GM18909 (cell line): ENCODE measurements at regions not wholly inside any gene's neighbourhood (a gene's known extent, or its start where the extent isn't known, plus 50 kb on each side); places are given as distances from the start of the nearest gene placed in this dataset.

Experiments
- ATAC-seq: cut with Tn5 transposase; IDR thresholded peaks from one replicate; pipeline ENCODE4 v1.9.1; 2021; ENCODE audit warnings: mild to moderate bottlenecking; ENCODE audit not compliant: unreplicated experiment, poor library complexity

DNA sequence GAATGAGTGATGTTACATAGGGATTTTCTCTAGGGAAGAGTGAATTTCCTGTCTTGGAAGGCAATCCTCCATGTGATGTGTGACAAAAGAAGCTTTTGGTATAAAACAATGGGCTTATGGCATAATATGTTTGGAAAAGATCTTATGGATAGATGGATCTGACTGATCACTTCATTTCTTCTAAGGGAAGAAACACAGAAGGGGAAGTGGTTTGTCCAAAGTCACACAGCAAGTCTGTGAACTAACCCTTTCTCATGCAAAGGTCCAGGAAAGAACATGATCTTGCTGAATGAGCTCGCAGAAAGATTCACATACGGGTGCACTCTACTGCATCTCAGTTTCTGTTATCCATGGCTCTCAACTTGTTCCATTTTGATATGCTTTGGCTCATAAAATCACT lies 575.9 kb upstream of the JAG1 start:
- no peak for ATAC-seq

DNA sequence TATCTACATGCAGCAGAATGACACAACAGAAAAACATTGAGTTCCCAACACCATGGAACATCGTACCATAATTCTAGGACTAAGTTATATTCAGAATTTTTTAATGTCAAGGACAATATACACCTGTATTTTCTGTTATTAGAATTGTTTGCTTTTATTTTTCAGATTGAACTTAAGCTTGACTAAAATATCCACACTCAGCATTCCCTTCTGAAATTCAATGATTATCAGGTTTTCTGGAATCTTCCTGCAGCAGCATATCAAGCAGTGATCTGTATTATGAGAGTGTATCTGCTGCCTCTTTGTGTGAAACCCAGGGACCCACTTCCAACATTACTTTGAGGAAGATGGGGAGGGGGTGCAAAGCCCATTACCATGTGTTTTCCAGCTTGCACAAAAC lies 578.6 kb upstream of the JAG1 start:
- no peak for ATAC-seq

DNA sequence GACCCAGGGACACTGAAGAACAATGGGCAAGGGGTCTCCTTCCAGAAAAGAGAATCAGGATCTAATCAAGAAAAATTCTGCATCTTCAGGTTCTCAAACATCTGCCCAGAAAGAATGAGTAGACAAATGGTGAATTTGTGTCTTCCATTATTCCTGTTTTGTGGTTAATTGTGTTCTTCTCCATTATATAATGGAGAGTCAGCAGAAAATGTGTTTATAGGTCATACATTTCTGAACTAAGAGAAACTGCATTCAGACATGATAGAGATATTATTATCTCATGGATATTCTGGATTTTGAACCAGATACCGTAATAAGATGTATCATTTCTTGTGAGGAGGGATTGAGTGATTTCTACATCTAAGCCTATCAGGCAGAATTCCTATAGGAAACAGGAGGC lies 581.7 kb upstream of the JAG1 start:
- ATAC-seq, result no peak

DNA sequence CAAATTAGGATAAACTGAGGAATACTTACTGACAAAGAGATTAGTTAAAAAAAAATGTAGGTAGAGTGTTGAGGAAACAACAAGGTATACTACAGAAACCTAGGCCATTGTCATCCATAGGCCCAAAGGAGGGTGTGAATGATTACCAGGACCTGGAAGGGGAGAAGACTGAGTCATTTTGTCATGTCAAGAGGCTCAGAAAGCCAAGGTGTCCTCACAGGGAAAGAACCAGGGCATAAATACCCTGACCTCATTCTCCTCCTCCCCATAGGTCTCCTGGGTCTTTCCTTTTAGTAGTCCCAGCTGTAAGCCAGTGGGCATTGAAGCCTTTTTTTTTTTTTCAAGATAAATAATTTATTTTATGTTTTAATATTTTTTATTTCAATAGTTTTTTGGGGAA lies 582.1 kb upstream of the JAG1 start:
- no peak for ATAC-seq

DNA sequence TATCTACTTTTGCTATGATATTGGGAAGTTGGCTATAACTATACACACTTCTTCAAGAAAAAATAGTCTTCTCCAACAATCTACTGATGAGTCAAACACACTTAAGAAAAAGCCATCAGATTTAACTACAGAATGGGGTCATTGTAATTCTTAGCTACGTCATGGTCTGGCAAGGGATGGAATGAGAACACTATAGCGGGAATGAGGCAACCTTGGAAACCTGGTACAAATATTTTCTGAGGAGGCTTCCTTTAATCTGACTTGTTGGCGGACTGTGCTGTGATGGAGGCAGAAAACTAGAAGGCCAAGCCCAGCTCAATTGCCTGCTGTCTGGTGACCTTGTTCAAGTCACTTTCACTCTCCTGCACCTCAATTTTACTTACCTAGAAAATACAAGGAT lies 586.8 kb upstream of the JAG1 start:
- no peak for ATAC-seq

DNA sequence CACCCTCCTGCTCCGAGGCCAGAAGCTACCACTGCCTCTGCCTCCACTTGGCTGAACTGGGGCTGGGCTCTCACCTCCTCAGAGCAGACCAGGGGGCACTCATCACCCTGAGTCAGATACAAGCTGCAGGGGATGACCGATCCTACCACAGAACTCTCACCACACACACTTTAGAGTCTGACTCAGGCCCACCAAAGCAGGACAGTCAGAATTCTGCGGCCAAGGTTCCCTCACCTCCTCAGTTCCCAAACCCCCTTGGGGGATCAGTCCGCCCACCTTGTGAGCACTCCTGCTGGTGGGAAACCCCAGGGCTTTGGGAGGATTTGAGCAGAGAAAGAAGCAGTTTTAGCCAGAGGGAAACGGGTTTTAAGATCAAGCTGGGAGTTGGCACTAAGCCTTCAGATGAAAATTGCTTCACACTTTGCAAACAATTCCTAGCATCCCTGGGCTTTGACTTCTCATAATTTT lies 587.8 kb upstream of the JAG1 start:
- ATAC-seq, result peak; percentile 72

DNA sequence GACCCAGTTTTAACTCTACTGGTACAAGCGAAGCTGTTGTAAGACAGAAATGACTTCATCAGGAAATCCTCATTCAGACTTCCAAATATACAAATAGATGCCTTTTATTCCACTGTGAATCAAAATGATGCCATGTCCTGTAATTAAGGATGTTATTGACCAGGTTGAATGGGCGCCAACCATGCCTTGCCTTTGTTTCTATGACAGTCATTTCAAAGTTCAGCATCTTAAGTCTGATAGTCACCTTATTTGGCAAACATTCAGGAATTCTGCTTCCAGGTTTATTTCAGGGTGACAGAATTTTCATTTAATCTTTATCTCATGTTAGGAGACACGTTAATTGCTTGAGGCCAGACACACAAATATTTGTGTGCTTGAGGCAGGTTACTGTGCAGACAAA lies 592.8 kb upstream of the JAG1 start:
- ATAC-seq, result no peak

DNA sequence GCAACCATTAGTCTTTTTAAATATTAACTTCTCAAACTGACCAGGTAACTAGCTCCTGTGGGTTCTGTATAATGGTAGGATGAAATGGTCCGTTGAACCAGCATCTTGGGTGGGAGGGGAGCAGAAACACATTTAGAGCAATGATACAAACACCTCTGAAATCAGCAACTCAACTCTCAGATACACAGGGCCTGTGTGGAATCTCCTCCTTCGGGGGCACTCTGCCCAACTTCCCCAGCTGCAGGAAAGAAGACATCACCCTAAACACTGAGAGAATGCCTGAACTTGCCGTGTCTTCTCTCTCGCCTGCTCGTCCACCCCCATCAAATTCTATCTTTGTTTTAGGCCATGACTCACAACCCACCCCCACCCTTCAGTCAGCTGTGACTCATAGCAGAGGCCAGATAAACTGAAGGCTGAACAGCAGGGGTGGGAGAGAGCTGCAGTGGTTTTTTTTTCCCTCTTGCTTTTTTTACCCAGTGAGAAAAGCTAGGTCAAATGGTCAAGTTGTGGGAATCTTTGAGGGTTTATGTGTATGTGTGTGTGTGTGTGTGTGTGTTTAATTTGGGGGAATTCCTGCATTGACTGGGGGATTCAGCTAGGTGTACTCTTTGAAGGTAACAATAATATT lies 593.4 kb upstream of the JAG1 start:
- peak; percentile 79 for ATAC-seq

DNA sequence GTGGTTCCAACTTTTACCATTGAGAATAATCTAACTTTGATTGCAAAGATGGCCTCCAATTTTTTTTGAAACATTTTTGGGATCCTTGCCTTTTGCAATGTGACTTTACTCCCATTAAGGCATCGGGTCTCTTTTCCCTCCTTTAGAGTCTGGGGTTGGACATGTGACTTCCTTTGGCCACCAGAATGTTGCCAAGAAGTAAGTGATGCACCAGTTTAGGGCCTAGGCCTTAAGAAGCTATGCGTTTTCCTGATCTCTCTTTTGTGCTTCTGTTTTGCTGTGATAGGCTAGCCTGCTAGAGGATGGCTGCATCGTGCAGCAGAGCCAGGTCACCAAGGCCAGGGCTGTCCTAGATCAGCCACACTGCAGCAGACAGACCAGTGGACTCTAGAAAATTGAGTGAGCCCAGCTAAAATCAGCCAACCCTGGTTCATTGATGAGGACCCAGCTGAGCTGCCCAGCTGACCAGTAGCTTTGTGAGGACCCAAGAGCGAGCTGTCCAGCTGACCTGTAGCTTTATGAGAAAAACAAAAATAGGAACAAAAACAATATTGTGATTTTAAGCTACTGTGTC lies 594.0 kb upstream of the JAG1 start:
- ATAC-seq, result no peak

DNA sequence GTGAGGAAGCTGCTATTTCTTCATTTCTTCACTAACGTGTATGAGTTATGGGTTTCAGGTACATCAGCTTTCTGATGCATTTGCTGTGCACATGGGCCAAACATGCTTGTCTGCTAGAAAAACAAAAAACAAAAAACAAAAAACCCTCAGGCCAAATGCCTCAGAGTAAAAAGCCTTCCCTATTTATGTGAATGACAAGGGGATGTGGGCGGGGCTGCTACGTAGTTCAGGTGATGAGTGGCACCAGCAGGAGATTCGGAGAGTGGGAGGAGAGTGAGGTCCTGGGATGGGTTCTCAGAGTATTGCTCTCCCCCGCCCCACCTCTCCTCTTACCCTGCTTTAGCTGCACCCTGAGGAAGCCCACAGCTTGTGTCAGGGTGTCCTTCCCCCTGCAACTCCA lies 596.8 kb upstream of the JAG1 start:
- ATAC-seq, result no peak

DNA sequence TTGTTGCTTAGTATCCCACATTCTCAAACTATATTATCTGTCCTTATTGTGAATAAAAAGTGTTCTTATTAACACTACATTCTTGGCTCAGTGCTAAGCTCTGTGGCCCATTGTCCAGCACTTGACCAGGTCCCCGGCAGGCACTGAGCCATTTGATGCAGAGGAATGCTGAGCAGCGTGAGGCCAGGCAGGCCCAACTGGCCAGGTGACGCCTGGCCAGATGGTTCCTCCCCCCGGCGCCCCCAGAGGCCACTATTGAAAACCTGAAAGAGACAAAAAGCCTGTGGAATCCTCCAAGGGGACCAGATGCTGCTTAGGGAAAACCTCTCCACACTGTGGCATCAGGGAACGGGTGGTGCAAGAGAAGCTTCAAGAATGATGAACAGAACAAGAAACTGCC lies 597.5 kb upstream of the JAG1 start:
- ATAC-seq, result no peak

DNA sequence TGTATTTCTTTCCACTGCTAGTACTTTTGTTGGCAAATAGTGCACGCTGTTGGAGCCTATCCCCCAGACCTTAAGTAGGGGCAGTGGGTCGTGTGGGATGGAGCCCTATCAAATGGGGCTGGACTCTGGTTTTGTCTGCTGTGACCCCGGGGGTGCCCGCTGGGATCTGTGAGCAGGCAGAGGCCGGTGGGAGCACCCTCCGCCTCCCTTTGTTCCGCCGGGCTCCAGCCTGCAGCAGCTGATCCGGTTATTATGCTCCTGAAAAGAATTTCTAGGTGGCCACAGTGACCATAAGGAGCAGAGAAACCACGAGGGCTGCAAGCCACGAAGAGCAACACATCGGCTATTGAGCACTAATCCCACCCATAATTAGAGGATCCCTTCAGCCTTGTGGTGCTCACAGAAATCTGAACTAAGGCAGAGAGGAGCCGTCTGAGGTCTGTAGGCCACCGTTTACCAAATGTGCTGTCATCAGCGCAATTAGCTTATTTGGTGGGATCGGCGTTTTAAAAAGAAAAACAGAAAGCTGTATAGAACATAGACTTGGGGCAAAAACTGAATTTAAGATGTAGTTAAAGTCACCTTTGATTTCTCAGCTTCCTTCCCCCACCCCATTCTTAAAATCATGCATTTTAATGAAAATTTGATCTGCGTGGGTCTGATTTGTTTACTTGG lies 598.3 kb upstream of the JAG1 start:
- ATAC-seq, result no peak

DNA sequence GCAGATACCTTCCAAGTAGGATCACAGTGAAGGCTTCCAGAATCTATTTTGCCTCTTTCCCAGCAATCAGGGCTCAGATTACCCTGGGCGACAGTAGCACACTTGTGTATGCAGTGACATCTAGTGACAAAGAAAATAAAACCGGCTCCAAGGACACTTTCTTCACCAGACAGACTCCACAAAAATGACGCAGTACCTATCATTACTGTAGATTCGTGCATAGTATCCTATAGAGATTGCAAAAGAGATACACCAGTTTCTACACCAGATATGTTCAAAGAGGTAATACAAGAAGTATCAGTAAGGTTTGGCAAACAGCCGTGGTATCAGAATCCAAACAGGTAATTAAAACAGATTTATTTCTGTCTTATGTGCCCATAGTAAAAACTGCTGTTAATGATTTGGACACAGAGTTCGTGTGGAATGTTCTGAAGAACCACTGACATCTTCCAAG lies 600.4 kb upstream of the JAG1 start:
- ATAC-seq, result peak; percentile 72

DNA sequence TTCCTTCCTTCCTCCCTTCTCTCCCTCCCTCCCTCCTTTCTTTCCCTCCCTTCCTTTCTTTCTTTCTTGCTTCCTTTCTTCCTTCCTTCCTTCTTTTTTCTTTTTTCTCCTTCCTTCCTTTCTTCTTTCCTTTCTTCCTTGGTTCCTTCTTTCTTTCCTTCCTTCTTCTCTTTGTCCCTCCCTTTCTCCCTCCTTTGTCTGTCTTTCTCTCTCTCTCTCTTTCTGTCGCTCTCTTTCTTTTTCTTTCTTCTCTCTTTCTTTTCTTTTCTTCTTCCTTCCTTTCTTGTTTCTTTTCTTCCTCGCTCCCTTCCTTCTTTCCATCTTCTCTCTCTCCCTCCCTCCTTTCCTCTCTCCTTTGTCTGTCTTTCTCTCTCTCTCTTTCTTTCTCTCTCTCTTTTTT lies 601.9 kb upstream of the JAG1 start:
- no peak for ATAC-seq

DNA sequence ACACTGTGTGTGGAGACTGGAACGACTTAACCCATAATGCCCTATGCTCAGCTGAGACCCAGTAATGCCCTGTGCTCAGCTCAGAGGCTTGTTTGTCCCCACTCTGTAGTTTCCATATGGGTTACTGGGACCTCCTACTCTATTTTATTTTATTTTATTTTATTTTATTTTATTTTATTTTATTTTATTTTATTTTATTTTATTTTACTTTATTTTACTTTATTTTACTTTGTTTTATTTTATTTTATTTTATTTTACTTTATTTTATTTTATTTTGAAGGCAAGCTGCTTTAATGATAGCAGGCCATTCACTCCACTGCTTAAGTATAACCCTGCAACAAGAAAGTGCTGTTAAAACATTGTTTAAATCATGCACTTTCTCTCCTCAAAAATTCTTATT lies 603.4 kb upstream of the JAG1 start:
- ATAC-seq, result no peak

DNA sequence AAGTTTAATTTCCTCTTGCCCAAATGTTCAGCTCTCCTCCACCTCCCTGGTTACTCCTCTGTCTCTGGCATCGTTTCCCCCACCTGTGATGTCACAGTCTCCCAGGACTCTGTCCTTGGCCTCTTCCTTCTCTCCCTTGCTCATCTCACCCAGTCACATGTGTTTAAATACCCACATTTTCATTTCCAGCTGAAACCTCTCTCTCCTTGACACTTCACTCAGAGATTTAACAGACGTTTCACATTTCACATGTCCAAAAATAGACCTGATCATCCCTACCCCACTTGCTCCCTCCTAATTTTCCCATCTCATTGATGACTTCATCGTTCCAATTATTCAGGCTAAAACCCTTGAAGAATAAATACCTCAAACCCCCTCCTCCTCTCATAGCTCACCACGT lies 604.1 kb upstream of the JAG1 start:
- ATAC-seq, result no peak

DNA sequence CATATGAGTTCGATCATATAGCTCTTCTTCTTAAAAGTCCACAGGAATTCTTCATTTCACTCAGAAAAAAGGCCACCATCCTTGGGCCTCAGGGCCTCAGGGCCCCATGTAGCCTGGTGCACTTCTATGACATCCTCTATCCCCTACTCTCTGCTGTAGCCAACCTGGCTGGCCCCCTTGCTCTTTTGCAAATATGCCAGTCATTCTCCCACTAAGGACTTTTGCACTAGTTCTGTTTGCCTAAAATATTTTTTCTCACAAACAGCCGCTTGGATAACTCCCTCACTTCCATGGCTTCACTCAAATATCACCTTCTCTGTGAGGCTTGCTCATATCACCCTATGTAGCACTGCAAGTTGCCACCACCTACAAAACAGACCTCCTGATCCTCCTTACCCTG lies 604.7 kb upstream of the JAG1 start:
- ATAC-seq, result no peak

DNA sequence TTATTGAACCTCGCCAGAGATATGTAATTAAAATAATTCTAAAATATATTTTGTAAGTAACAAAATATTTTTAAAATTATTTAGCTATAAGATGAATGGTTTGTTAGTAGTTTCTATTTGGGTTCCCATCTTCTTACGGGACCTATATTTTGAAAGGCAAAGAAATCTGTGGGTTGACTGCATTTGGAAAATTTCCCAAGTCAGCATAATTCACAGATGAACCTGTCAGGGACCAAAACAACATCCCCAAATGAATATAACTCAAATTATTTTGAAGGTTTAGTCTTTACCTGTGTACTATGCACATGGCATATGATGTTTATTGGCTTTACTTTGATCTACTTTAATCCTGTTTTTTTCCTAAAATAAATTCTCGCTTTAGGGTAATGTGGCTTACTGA lies 607.4 kb upstream of the JAG1 start:
- ATAC-seq, result no peak

DNA sequence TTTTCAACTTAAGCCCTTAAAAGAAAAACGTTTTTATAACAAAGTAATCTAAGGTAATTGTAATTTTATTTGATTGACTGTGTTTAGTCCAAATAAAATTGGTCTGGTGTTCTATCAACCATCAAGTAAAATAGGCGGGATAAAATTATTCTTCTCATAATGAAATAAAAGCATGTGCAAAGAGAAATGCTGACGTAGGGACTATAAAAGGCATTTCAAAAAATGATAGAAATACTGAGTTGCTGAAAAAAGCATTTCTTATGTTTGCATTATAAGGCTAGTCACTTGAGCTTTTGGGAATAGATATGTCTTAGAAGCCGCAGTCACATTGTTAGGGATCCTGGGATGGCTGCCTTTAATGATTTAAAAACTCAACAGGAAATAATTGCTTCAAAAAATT lies 608.0 kb upstream of the JAG1 start:
- no peak for ATAC-seq

DNA sequence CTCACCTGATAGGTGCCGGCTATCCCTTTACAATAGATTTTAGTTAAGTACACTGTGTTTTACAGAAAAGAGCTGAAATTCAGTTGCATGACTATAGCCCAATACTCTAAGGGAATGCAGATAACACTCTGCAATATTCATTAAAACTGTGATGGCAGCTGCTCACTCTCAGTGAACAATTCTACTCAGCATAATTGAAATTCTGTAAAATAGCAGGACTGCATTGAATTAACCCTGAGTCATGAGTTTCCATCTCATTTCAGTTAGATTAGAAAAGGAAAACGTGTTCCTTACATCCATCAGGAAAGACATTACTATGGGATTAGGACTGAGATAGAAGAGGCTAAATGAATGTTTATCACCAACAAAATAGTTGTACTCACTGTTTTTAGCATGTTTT lies 613.3 kb upstream of the JAG1 start:
- ATAC-seq, result no peak

DNA sequence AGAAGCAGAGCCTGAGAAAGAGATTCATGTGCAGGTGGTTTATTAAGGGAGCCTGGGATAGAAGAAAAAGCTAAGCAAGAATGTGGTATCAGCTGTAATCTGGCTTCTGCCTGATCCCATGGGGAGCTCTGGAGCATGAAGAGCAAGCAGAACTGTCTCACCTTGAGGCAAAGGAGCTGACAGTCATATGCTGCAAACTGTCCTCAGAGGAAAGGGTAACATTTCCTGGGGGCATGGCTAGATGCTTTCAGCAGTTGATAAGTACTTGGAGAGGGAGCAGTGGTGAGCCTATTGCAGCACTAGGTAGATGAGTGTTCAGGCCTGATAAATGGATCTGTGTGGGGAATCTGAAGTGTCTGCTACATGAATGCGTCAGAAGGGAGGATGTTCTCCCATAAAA lies 621.5 kb upstream of the BTBD3 start:
- ATAC-seq, result no peak

DNA sequence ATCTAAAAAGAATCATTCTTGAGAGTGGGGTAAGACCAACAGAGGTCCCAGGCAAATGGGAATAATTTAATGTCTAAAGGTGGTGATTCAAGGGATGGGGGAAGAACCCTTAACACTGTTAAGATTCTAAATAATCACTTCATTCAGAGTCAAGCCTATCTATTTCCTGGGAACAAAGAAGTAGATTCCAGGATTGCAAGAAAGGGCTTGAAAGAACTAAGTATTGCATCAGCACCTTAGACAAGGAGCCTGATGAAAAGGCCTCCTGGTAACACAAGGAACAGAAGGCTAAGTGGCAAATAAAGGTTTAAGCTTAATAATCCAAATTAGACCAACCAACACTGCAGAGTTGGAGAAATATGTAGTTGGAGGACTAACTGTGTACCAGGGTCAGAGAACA lies 620.7 kb upstream of the BTBD3 start:
- no peak for ATAC-seq
